GM12874 (cell line): ENCODE measurements at regions not wholly inside any gene's neighbourhood (a gene's known extent, or its start where the extent isn't known, plus 50 kb on each side); places are given as distances from the start of the nearest gene placed in this dataset.

Experiments
- CTCF ChIP-seq: IDR thresholded peaks from 2 replicates; pipeline ENCODE4 v1.5.1; 2011; ENCODE audit warnings: low read depth, mild to moderate bottlenecking, control low read depth, low read length, moderate library complexity; ENCODE audit not compliant: insufficient read depth

GRCh38 chr1:47507881-47508701, 70.2 kb downstream of the FOXD2 start:
- TF ChIP-seq CTCF, result no peak

DNA sequence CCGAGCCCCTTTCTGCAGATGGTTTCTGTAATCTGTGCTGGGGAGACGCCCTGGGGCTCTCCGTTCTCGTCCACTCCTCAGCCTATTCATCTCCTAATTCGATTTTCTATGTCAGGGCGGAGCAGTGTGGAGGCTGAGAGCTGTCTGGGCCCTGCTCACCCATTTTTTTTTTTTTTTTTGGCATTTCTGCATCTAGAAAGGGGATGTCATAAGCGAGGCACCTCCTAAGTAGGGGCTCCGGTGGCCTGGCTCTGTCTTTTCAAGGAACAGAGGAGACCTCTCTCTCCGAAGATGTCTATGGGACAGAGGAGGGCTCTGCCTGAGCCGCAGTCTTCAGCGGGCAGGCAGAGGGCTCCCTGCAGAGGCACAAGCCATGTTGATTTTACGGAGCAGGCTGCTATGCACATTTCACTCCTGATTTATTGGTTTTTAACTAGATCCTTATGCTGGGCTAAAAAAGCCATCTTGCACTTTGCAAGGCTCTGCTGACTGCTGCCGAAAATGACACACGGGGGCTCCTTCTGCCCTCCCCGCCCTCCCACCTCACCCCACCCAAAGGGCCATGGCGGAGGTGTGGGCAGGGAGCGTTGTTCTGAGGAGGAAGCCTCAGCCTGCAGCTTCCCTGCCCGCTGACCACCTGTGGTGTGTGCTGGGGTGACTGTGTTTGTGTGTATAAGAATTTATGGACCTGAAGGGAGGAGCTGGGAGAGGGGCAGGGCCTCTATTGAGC, 71.0 kb downstream of the FOXD2 start:
- TF ChIP-seq CTCF, result no peak

DNA sequence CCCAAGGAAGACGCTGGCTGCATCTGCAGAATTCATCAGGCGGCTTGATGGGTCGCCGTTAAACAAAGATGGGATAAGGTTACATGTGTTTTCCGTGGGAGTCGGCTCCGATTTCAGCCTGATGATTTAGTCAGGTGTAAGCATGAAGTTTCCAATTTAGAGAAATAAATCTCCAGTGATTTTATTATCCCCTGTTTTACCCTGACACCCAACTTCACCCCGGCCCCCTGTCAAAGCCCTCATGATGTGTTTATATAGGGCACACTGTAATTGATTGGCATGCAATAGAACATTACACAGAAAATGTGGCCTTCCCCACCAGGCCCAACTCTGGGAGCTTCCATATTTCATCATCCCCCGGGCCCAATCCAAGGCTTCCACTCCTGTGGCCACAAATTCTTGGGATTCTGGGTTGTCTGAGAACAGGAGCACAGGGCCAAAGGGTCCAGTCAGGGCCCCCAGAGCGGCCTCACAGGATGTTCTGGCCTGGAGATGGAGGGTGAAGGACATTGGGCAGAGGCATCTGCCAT, 72.5 kb downstream of the FOXD2 start:
- no peak for TF ChIP-seq CTCF

GRCh38 chr1:47511825-47512224, 74.0 kb downstream of the FOXD2 start:
- TF ChIP-seq CTCF, result no peak

DNA sequence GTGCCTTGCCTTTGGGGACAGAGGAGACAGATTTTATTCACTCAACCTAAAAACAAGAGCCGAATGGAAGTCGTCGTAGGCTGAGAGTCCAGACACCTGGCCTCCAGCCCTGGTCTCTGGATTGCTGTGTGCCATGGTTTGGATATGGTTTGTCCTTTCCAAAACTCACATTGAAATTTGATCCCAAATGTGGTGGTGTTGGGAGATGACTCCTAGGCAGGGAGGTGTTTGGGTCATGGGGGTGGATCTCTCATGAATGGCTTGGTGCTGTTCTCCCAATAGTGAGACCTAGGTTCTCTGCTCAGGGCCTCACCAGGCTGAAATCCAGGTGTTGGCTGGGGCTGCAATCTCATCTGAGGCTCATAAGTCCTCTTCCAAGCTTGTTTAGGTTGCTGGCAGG, 75.5 kb downstream of the FOXD2 start:
- TF ChIP-seq CTCF, result no peak

GRCh38 chr1:47514229-47514628, 76.4 kb downstream of the FOXD2 start:
- no peak for TF ChIP-seq CTCF

GRCh38 chr1:47515164-47515789, 77.4 kb downstream of the FOXD2 start:
- no peak for TF ChIP-seq CTCF
